IMR-90 (cell line): ENCODE measurements at regions not wholly inside any gene's neighbourhood (a gene's known extent, or its start where the extent isn't known, plus 50 kb on each side); places are given as distances from the start of the nearest gene placed in this dataset.

Experiments used
- BHLHE40 ChIP-seq: fragments of 150-350 bp; IDR thresholded peaks from 2 replicates; pipeline ENCODE4 v1.6.1; 2016; ENCODE audit warnings: mild to moderate bottlenecking, low read depth, low read length
- CEBPB ChIP-seq: IDR thresholded peaks from 2 replicates; pipeline ENCODE4 v1.6.1; 2012; ENCODE audit warnings: low read depth, low read length, improper control_type of control experiment
- CHD1 ChIP-seq: IDR thresholded peaks from 2 replicates; pipeline ENCODE4 v1.6.1; 2012; ENCODE audit warnings: low read depth, low read length, improper control_type of control experiment
- FOS ChIP-seq: fragments of 150-350 bp; IDR thresholded peaks from 2 replicates; pipeline ENCODE4 v1.6.1; 2016; ENCODE audit warnings: low read depth, low read length
- MAFK ChIP-seq: IDR thresholded peaks from 2 replicates; pipeline ENCODE4 v1.6.1; 2012; ENCODE audit warnings: low read depth, low read length, improper control_type of control experiment
- MXI1 ChIP-seq: IDR thresholded peaks from 2 replicates; pipeline ENCODE4 v1.6.1; 2012; ENCODE audit warnings: low read depth, mild to moderate bottlenecking, low read length, moderate library complexity, borderline replicate concordance
- POLR2A ChIP-seq: IDR thresholded peaks from 2 replicates; pipeline ENCODE4 v1.6.1; 2012; ENCODE audit warnings: mild to moderate bottlenecking, low read depth, low read length
- RAD21 ChIP-seq: IDR thresholded peaks from 2 replicates; pipeline ENCODE4 v1.6.1; 2012; ENCODE audit warnings: low read length, improper control_type of control experiment
- RCOR1 ChIP-seq: IDR thresholded peaks from 2 replicates; pipeline ENCODE4 v1.6.1; 2012; ENCODE audit warnings: mild to moderate bottlenecking, low read length, improper control_type of control experiment; ENCODE audit not compliant: insufficient replicate concordance
- RFX5 ChIP-seq: IDR thresholded peaks from 2 replicates; pipeline ENCODE4 v1.8.0; 2012; ENCODE audit warnings: low read depth, mild to moderate bottlenecking, low read length, moderate library complexity
- SMC3 ChIP-seq: fragments of 150-350 bp; IDR thresholded peaks from 2 replicates; pipeline ENCODE4 v1.6.1; 2016; ENCODE audit warnings: low read depth, mild to moderate bottlenecking, antibody characterized with exemption, low read length, moderate library complexity
- TF ChIP-seq, protein P1 (sequence below): conservative IDR thresholded peaks from 2 replicates; pipeline ENCODE4 v1.5.1; 2012; ENCODE audit warnings: mild to moderate bottlenecking, low read depth, low read length, improper control_type of control experiment
- TF ChIP-seq, protein P2 (sequence below): fragments of 150-350 bp; IDR thresholded peaks from 2 replicates; pipeline ENCODE4 v1.6.1; 2017; ENCODE audit warnings: mild to moderate bottlenecking, antibody characterized with exemption, low read length, low read depth
- TF ChIP-seq, protein P3 (sequence below): fragments of 150-350 bp; IDR thresholded peaks from 2 replicates; pipeline ENCODE4 v1.6.1; 2016; ENCODE audit warnings: low read depth, mild to moderate bottlenecking, low read length, moderate library complexity, borderline replicate concordance

DNA sequence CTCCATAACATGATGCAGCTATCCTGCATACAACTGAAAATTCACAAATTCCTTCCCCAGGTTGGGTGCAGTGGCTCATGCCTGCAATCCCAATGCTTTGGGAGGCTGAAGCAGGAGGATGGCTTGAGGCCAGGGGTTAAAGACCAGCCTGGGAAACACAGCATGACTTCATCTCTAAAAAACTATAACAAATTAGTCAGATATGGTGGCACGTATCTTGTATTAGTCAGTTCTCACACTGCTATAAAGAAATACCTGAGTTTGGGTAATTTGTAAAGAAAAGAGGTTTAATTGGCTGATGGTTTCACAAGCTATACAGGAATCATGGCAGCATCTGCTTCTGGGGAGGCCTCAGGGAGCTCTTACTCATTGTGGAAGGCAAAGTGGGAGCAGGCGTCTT is 56.4 kb upstream of the DAPK1 start:
- TF ChIP-seq, protein P1, sequence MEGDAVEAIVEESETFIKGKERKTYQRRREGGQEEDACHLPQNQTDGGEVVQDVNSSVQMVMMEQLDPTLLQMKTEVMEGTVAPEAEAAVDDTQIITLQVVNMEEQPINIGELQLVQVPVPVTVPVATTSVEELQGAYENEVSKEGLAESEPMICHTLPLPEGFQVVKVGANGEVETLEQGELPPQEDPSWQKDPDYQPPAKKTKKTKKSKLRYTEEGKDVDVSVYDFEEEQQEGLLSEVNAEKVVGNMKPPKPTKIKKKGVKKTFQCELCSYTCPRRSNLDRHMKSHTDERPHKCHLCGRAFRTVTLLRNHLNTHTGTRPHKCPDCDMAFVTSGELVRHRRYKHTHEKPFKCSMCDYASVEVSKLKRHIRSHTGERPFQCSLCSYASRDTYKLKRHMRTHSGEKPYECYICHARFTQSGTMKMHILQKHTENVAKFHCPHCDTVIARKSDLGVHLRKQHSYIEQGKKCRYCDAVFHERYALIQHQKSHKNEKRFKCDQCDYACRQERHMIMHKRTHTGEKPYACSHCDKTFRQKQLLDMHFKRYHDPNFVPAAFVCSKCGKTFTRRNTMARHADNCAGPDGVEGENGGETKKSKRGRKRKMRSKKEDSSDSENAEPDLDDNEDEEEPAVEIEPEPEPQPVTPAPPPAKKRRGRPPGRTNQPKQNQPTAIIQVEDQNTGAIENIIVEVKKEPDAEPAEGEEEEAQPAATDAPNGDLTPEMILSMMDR, result no peak
- TF ChIP-seq RFX5, result no peak
- TF ChIP-seq POLR2A, result no peak
- TF ChIP-seq, protein P2, sequence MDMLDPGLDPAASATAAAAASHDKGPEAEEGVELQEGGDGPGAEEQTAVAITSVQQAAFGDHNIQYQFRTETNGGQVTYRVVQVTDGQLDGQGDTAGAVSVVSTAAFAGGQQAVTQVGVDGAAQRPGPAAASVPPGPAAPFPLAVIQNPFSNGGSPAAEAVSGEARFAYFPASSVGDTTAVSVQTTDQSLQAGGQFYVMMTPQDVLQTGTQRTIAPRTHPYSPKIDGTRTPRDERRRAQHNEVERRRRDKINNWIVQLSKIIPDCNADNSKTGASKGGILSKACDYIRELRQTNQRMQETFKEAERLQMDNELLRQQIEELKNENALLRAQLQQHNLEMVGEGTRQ, result no peak
- TF ChIP-seq RAD21, result no peak
- no peak for TF ChIP-seq BHLHE40
- no peak for TF ChIP-seq MXI1
- TF ChIP-seq MAFK, result no peak
- TF ChIP-seq RCOR1, result no peak
- TF ChIP-seq, protein P3, sequence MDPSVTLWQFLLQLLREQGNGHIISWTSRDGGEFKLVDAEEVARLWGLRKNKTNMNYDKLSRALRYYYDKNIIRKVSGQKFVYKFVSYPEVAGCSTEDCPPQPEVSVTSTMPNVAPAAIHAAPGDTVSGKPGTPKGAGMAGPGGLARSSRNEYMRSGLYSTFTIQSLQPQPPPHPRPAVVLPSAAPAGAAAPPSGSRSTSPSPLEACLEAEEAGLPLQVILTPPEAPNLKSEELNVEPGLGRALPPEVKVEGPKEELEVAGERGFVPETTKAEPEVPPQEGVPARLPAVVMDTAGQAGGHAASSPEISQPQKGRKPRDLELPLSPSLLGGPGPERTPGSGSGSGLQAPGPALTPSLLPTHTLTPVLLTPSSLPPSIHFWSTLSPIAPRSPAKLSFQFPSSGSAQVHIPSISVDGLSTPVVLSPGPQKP, result no peak
- no peak for TF ChIP-seq SMC3
- no peak for TF ChIP-seq FOS
- no peak for TF ChIP-seq CHD1
- no peak for TF ChIP-seq CEBPB
